ENCODE measurements at regions not wholly inside any gene's neighbourhood (a gene's known extent, or its start where the extent isn't known, plus 50 kb on each side); places are given as distances from the start of the nearest gene placed in this dataset.

DNA sequence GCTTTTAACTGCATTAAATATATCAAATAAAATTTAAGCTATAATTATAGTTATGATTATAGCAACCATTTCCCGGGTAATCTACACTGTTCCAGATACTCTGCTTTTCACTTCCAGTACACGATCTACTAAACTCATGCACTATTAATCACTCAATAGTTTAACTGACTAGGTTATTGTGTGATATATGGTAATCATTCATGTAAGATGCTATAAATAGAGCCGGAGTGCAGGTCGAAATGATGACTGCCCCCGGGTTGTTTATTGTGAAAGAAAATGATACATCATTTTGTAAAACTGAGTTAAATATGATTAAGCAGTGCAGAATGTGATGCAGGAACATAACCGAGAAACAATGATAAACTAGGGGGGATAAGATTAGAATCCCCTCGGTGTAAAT lies 434.6 kb upstream of the DSEL start:
- Histone ChIP-seq H3K4me3 (ENCODE audit: low read depth, low read length) (no peak overlapping the region), H3K36me3 (ENCODE audit: control insufficient read depth, insufficient read depth, low read length) (no peaks in the 10 kb centered on the region), H3K27me3 (ENCODE audit: control insufficient read depth, insufficient read depth, low read length) (no peaks in the 10 kb centered on the region)
- CTCF ChIA-PET = no interaction called here
- TF ChIP-seq, protein P1, sequence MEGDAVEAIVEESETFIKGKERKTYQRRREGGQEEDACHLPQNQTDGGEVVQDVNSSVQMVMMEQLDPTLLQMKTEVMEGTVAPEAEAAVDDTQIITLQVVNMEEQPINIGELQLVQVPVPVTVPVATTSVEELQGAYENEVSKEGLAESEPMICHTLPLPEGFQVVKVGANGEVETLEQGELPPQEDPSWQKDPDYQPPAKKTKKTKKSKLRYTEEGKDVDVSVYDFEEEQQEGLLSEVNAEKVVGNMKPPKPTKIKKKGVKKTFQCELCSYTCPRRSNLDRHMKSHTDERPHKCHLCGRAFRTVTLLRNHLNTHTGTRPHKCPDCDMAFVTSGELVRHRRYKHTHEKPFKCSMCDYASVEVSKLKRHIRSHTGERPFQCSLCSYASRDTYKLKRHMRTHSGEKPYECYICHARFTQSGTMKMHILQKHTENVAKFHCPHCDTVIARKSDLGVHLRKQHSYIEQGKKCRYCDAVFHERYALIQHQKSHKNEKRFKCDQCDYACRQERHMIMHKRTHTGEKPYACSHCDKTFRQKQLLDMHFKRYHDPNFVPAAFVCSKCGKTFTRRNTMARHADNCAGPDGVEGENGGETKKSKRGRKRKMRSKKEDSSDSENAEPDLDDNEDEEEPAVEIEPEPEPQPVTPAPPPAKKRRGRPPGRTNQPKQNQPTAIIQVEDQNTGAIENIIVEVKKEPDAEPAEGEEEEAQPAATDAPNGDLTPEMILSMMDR (IDR thresholded peaks at IDR 0.05; ENCODE audit: insufficient read depth, low read depth, low read length) = no peak
- DNase-seq (ENCODE audit: low read depth) = no peak
- POLR2A ChIA-PET = no interaction called here

DNA sequence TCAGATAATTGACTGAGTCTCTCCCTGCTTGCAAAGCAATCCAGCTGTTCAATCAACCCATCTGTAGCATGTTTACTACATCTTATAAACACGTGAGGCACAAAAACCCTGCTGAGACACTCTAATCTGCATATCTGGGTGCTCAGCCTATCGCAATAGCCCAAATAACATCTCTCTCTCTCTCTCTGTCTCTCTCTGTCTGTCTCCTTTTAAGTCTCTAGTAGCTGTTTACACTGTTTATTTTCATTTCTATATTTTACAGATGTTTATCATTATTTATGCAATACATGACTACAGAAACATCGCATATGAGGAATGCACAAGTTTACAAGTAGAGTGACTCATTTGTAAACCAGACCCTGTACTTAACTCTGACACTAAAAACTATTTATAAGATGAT lies 422.1 kb upstream of the DSEL start:
- DNase-seq (ENCODE audit: low read depth) = peak; percentile 63
- Histone ChIP-seq H3K36me3 (ENCODE audit: control insufficient read depth, insufficient read depth, low read length) (no peaks in the 10 kb centered on the region), H3K27me3 (ENCODE audit: control insufficient read depth, insufficient read depth, low read length) (no peaks in the 10 kb centered on the region), H3K4me3 (ENCODE audit: low read depth, low read length) (no peak overlapping the region)
- ChIA-PET CTCF (no interaction called here), POLR2A (no interaction called here)
- TF ChIP-seq, protein P1 (IDR thresholded peaks at IDR 0.05; ENCODE audit: insufficient read depth, low read depth, low read length) = no peak

DNA sequence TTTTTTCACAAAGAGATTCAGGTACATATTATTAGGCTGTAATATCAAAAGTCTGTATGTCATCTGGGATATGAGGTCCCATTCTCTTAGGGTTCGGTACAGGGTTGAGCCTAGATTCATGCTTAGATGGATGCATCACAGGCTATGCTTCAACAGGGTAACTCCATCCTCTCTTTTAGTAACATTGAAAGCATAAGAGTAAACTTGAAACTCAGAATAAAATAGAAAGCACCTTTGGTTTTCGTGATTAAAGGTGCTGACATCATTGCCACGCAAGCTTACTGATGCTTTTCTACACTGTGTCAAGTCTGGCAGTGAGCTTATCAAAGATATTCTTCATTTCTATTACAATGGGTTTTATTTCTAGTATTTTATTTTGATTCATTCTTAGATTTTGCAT lies 419.1 kb upstream of the DSEL start:
- Histone ChIP-seq H3K36me3 (ENCODE audit: control insufficient read depth, insufficient read depth, low read length) (no peaks in the 10 kb centered on the region), H3K27me3 (ENCODE audit: control insufficient read depth, insufficient read depth, low read length) (no peaks in the 10 kb centered on the region), H3K4me3 (ENCODE audit: low read depth, low read length) (no peak overlapping the region)
- TF ChIP-seq, protein P1 (IDR thresholded peaks at IDR 0.05; ENCODE audit: insufficient read depth, low read depth, low read length) = no peak
- no peak for DNase-seq (ENCODE audit: low read depth)
- POLR2A ChIA-PET = no interaction called here
- CTCF ChIA-PET = no interaction called here

DNA sequence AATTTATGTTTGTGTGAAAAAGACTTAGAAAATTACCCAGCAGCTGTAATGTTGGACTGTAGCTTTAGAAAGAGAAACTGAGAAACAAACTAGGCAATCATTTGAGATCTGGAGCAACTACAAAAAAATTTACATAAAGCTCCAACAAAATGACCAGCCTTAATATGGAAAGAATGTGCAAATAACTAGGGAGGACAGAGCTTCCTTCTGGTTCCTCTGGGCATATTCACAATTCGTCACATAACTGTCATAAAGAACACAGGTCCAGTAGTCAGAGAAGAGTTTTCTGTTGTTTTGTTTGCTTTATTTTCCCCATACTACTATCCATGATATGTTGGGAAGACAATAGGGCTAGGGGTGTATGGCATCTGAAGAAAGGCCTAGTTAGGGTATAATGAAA lies 416.8 kb upstream of the DSEL start:
- TF ChIP-seq, protein P1 (IDR thresholded peaks at IDR 0.05; ENCODE audit: insufficient read depth, low read depth, low read length) = no peak
- CTCF ChIA-PET = no interaction called here

DNA sequence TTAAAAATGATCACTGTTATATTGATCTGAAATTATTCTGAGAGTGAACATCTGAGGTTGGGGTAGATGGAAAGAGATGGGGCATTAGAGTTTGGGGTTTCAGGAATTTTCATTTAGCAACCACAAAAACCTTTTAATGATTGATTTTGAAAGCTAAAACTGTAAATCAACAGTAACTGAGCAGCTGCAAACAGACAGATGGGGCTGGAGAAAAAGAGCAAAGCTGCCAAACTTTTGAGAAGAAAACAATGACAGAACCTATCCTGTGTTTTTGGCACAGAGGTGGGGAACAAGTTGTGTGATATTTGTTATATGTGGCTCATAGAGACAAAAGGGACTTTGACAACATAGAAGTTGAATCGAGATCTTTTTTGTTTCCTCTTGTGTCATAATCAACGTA lies 415.8 kb upstream of the DSEL start:
- H3K4me3 ChIP-seq (ENCODE audit: low read depth, low read length) = no peak overlapping the region
- CTCF ChIA-PET = no interaction called here
- no peak for DNase-seq (ENCODE audit: low read depth)
- H3K36me3 ChIP-seq (ENCODE audit: control insufficient read depth, insufficient read depth, low read length) = no peaks in the 10 kb centered on the region
- POLR2A ChIA-PET = no interaction called here
- TF ChIP-seq, protein P1 (IDR thresholded peaks at IDR 0.05; ENCODE audit: insufficient read depth, low read depth, low read length) = no peak
- H3K27me3 ChIP-seq (ENCODE audit: control insufficient read depth, insufficient read depth, low read length) = no peaks in the 10 kb centered on the region

More for the DNA sequence above, 416.8 kb upstream of the DSEL start:
- POLR2A ChIA-PET = interaction anchor here (0.6 to 0.9 kb wide), 2 partner anchors 220 to 312 kb away, joined by 4 to 11 read pairs; no protein-coding TSS in a partner anchor
- Histone ChIP-seq H3K27me3 (ENCODE audit: control insufficient read depth, insufficient read depth, low read length) (no peaks in the 10 kb centered on the region), H3K36me3 (ENCODE audit: control insufficient read depth, insufficient read depth, low read length) (no peaks in the 10 kb centered on the region), H3K4me3 (ENCODE audit: low read depth, low read length) (no peak overlapping the region)
- no peak for DNase-seq (ENCODE audit: low read depth)
